HepG2 (cell line): ENCODE measurements at regions not wholly inside any gene's neighbourhood (a gene's known extent, or its start where the extent isn't known, plus 50 kb on each side); places are given as distances from the start of the nearest gene placed in this dataset.

Experiments
- ATAC-seq: fragments of 200-7000 bp; cut with Tn5 transposase; 3 replicates; pipeline ENCODE4 v1.9.1; 2020; ENCODE audit warnings: mild to moderate bottlenecking, moderate library complexity
- BruUV-seq: library from RNA; stranded (reverse); fragments of 400-500 nt; replicated peaks from 2 replicates; lab custom pipeline; 2021; lab: Mats Ljungman, UMichigan
- CTCF ChIA-PET: fragments of 300-600 bp; formaldehyde crosslinking; extraction: SDS; loops from one replicate; lab custom pipeline; 2021; ENCODE audit warnings: low total read pairs, inconsistent platforms, low intra/inter-chr PET ratio; lab: Yijun Ruan, JAX
- POLR2A ChIA-PET: fragments of 350-600 bp; sonication (Branson Sonifier 250); formaldehyde crosslinking; loops from one replicate; lab custom pipeline; 2020; ENCODE audit warnings: antibody characterized with exemption, inconsistent platforms; lab: Yijun Ruan, JAX
- DNase-seq: peaks from one replicate; pipeline ENCODE4 v3.0.0-alpha.2; 2015; ENCODE audit warnings: low spot score
- FAIRE-seq: peaks from 3 replicates; lab custom pipeline; 2011; peaks lifted over from hg19 to GRCh38; lab: Jason Lieb, UNC
- H2AFZ ChIP-seq: one replicate; pipeline ENCODE4 v1.6.1; 2011; ENCODE audit warnings: low read length, inconsistent platforms
- H3K27ac ChIP-seq: fragments of 300-600 bp; 3 replicates; pipeline ENCODE4 v1.8.0; 2011; ENCODE audit warnings: mixed run types, mild to moderate bottlenecking, mixed read lengths, low read length, inconsistent platforms; ENCODE audit not compliant: insufficient read depth; ENCODE audit errors: extremely low read length
- H3K27me3 ChIP-seq, 2 experiments: fragments of 200-600 bp in 1 of 2; 2 replicates in 1 of 2; 3 replicates in 1 of 2; pipeline versions ENCODE4 v1.6.0 to v1.8.0; 2011; ENCODE audit warnings: low read length in 2 of 2, mild to moderate bottlenecking in 2 of 2, moderate library complexity in 2 of 2, inconsistent platforms in 1 of 2; ENCODE audit not compliant: insufficient read depth in 2 of 2, control insufficient read depth in 1 of 2
- H3K36me3 ChIP-seq, 2 experiments: fragments of 200-600 bp in 1 of 2; replicated peaks in 1 of 2; 2 replicates in 1 of 2; 3 replicates in 1 of 2; pipeline versions ENCODE4 v1.5.1 to v1.8.0; 2011; ENCODE audit warnings: low read length in 2 of 2, inconsistent platforms in 1 of 2; ENCODE audit not compliant: insufficient read depth in 2 of 2, control insufficient read depth in 1 of 2
- H3K4me1 ChIP-seq: 2 replicates; pipeline ENCODE4 v1.5.1; 2012; ENCODE audit warnings: low read length, inconsistent platforms; ENCODE audit not compliant: insufficient read depth
- H3K4me2 ChIP-seq: 2 replicates; pipeline ENCODE4 v1.6.0; 2011; ENCODE audit warnings: low read depth, low read length, inconsistent platforms
- H3K4me3 ChIP-seq, 3 experiments: fragments of 200-600 bp in 1 of 3; sonication (generic), shearing (Covaris generic) in 1 of 3; replicated peaks in 1 of 3; 2 replicates each; pipeline ENCODE4 v1.5.1; 2011 to 2016; ENCODE audit warnings: low read length in 3 of 3, inconsistent platforms in 2 of 3, low read depth in 2 of 3, mild to moderate bottlenecking in 2 of 3, control low read depth in 1 of 3, mixed read lengths in 1 of 3; ENCODE audit not compliant: insufficient read depth in 1 of 3
- H3K79me2 ChIP-seq: one replicate; pipeline ENCODE4 v1.6.1; 2011; ENCODE audit warnings: low read length, inconsistent platforms; ENCODE audit not compliant: insufficient read depth
- H3K9ac ChIP-seq: 2 replicates; pipeline ENCODE4 v1.6.0; 2011; ENCODE audit warnings: mild to moderate bottlenecking, low read depth, low read length, inconsistent platforms; ENCODE audit not compliant: insufficient read depth
- H3K9me3 ChIP-seq: 2 replicates; pipeline ENCODE4 v1.5.1; 2012; ENCODE audit warnings: mild to moderate bottlenecking, low read length
- H4K20me1 ChIP-seq: 2 replicates; pipeline ENCODE4 v1.6.0; 2011; ENCODE audit warnings: inconsistent platforms, mild to moderate bottlenecking, low read length, moderate library complexity; ENCODE audit not compliant: insufficient read depth
- DR1 ChIP-seq: sonication (generic); formaldehyde crosslinking; IDR thresholded peaks from 2 replicates; pipeline ENCODE4 v1.8.0; 2021; ENCODE audit warnings: mild to moderate bottlenecking, missing genetic modification reagents, inconsistent platforms
- GABPB1 ChIP-seq: IDR thresholded peaks from 2 replicates; pipeline ENCODE4 v1.6.1; 2016; ENCODE audit warnings: mild to moderate bottlenecking, missing genetic modification reagents, moderate library complexity, missing compliant biosample characterization
- HOXA7 ChIP-seq: sonication (generic); formaldehyde crosslinking; IDR thresholded peaks from 2 replicates; pipeline ENCODE4 v1.8.1; 2022; ENCODE audit warnings: mild to moderate bottlenecking, missing genetic modification reagents, moderate library complexity
- KLF15 ChIP-seq: sonication (generic); formaldehyde crosslinking; IDR thresholded peaks from 2 replicates; pipeline ENCODE4 v1.8.1; 2023; ENCODE audit warnings: borderline replicate concordance, mild to moderate bottlenecking, inconsistent platforms, missing genetic modification reagents, mixed read lengths
- MIER3 ChIP-seq: IDR thresholded peaks from 2 replicates; pipeline ENCODE4 v1.6.1; 2016; ENCODE audit warnings: missing compliant biosample characterization, borderline replicate concordance
- NFE2L1 ChIP-seq: sonication (generic); formaldehyde crosslinking; IDR thresholded peaks from 2 replicates; pipeline ENCODE4 v1.4.0; 2020; ENCODE audit warnings: missing genetic modification reagents, mild to moderate bottlenecking, borderline replicate concordance
- PCBP1 ChIP-seq: fragments of 200-400 bp; formaldehyde crosslinking; IDR thresholded peaks from 2 replicates; pipeline ENCODE4 v1.6.1; 2017; ENCODE audit warnings: mild to moderate bottlenecking, low read depth, low read length, borderline replicate concordance
- SMARCE1 ChIP-seq: fragments of 450-650 bp; IDR thresholded peaks from 2 replicates; pipeline ENCODE4 v1.6.1; 2017; ENCODE audit warnings: borderline replicate concordance
- WGBS: methylation state at CpG from one replicate; pipeline ENCODE4 v1.1.6; 2017; ENCODE audit warnings: low lambda C conversion rate; 5-methylcytosine and 5-hydroxymethylcytosine counted together
- in situ Hi-C: cut with HindIII; loops from 2 replicates; pipeline ENCODE4 v1.10.0; 2017; ENCODE audit warnings: low pct_unique_long_range_greater_than_20kb; ENCODE audit not compliant: extremely low pct_ligation_motif_present
- intact Hi-C: fragments of 100-400 bp; cut with micrococcal nuclease; formaldehyde crosslinking; loops from one replicate; pipeline ENCODE4 v1.10.0; 2022; ENCODE audit not compliant: unreplicated experiment
- TF ChIP-seq, protein P1 (sequence below): sonication (generic); formaldehyde crosslinking; conservative IDR thresholded peaks from 2 replicates; pipeline ENCODE4 v1.4.0; 2020; ENCODE audit warnings: mild to moderate bottlenecking, missing genetic modification reagents, moderate library complexity
- TF ChIP-seq, protein P2 (sequence below): sonication (generic); formaldehyde crosslinking; IDR thresholded peaks from 2 replicates; pipeline ENCODE4 v1.4.0; 2020; ENCODE audit warnings: missing genetic modification reagents
- TF ChIP-seq, protein P3 (sequence below): sonication (generic); formaldehyde crosslinking; IDR thresholded peaks from 2 replicates; pipeline ENCODE4 v1.4.0; 2020; ENCODE audit warnings: missing genetic modification reagents

DNA sequence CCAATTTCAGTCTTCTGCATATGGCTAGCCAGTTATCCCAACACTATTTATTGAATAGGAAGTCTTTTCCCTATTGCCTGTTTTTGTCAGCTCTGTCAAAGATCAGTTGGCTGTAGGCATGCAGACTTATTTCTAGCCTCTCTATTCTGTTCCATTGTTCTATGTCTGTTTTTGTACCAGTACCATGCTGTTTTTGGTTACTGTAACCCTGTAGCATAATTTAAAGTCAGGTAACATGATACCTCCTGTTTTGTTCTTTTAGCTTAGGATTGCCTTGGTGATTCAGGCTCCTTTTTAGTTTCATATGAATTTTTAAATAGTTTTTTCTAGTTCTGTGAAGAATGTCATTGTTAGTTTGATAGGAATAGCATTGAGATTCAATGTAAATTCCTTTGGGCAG is 104.9 kb upstream of the SLCO6A1 start:
- in situ Hi-C loops: no loop called here

DNA sequence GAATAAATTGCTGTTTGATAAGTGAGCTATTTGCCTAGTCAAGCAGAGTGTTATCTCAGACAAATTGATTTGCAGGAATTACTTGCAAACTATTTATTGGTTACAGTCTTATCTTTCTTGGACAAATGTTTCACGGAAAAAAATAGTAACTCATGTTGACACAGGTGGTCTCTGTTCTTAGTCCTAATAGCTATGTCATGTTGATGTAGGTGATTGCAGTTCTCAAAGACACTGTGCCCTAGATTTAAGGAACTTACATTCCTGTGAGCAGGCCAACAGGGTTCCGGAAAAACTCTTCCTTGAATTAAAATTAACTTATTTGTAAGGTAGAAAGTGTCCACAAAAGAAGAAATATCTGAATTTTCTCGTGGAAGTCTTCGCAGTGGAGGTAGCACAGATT is 109.6 kb upstream of the SLCO6A1 start:
- no peak overlapping the region for H3K9ac ChIP-seq
- BruUV-seq: no TSS peak
- H2AFZ ChIP-seq: no peak overlapping the region
- ChIA-PET CTCF (no interaction called here), POLR2A (no interaction called here)
- WGBS: 30% methylated on average over 4 of the region's 4 CpGs
- no peak for DNase-seq
- H3K9me3 ChIP-seq: no peaks in the 10 kb centered on the region
- H3K4me1 ChIP-seq: no peaks in the 10 kb centered on the region
- no peak overlapping the region for H3K27ac ChIP-seq
- no peak for FAIRE-seq
- in situ Hi-C loops (no loop called here), intact Hi-C loops (no loop called here)
- H3K79me2 ChIP-seq: no peaks in the 10 kb centered on the region
- no peak for ATAC-seq
- H3K4me3 ChIP-seq: no peak overlapping the region
- no peaks in the 10 kb centered on the region for H3K27me3 ChIP-seq
- no peaks in the 10 kb centered on the region for H4K20me1 ChIP-seq
- H3K36me3 ChIP-seq: no peaks in the 10 kb centered on the region; a peak in 1 of 5 replicates
- no peak overlapping the region for H3K4me2 ChIP-seq
- no peak for TF ChIP-seq DR1
- TF ChIP-seq, protein P1, sequence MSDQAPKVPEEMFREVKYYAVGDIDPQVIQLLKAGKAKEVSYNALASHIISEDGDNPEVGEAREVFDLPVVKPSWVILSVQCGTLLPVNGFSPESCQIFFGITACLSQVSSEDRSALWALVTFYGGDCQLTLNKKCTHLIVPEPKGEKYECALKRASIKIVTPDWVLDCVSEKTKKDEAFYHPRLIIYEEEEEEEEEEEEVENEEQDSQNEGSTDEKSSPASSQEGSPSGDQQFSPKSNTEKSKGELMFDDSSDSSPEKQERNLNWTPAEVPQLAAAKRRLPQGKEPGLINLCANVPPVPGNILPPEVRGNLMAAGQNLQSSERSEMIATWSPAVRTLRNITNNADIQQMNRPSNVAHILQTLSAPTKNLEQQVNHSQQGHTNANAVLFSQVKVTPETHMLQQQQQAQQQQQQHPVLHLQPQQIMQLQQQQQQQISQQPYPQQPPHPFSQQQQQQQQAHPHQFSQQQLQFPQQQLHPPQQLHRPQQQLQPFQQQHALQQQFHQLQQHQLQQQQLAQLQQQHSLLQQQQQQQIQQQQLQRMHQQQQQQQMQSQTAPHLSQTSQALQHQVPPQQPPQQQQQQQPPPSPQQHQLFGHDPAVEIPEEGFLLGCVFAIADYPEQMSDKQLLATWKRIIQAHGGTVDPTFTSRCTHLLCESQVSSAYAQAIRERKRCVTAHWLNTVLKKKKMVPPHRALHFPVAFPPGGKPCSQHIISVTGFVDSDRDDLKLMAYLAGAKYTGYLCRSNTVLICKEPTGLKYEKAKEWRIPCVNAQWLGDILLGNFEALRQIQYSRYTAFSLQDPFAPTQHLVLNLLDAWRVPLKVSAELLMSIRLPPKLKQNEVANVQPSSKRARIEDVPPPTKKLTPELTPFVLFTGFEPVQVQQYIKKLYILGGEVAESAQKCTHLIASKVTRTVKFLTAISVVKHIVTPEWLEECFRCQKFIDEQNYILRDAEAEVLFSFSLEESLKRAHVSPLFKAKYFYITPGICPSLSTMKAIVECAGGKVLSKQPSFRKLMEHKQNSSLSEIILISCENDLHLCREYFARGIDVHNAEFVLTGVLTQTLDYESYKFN (CRISPR knock-in tag): no peak
- TF ChIP-seq MIER3: no peak
- no peak for TF ChIP-seq GABPB1 (CRISPR knock-in tag)
- TF ChIP-seq SMARCE1: no peak
- TF ChIP-seq, protein P2, sequence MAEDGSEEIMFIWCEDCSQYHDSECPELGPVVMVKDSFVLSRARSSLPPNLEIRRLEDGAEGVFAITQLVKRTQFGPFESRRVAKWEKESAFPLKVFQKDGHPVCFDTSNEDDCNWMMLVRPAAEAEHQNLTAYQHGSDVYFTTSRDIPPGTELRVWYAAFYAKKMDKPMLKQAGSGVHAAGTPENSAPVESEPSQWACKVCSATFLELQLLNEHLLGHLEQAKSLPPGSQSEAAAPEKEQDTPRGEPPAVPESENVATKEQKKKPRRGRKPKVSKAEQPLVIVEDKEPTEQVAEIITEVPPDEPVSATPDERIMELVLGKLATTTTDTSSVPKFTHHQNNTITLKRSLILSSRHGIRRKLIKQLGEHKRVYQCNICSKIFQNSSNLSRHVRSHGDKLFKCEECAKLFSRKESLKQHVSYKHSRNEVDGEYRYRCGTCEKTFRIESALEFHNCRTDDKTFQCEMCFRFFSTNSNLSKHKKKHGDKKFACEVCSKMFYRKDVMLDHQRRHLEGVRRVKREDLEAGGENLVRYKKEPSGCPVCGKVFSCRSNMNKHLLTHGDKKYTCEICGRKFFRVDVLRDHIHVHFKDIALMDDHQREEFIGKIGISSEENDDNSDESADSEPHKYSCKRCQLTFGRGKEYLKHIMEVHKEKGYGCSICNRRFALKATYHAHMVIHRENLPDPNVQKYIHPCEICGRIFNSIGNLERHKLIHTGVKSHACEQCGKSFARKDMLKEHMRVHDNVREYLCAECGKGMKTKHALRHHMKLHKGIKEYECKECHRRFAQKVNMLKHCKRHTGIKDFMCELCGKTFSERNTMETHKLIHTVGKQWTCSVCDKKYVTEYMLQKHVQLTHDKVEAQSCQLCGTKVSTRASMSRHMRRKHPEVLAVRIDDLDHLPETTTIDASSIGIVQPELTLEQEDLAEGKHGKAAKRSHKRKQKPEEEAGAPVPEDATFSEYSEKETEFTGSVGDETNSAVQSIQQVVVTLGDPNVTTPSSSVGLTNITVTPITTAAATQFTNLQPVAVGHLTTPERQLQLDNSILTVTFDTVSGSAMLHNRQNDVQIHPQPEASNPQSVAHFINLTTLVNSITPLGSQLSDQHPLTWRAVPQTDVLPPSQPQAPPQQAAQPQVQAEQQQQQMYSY: no peak
- no peak for TF ChIP-seq KLF15 (CRISPR knock-in tag)
- no peak for TF ChIP-seq NFE2L1 (CRISPR knock-in tag)

More for the DNA sequence above, 104.9 kb upstream of the SLCO6A1 start:
- BruUV-seq: no TSS peak
- no peaks in the 10 kb centered on the region for H3K9me3 ChIP-seq
- TF ChIP-seq, protein P3, sequence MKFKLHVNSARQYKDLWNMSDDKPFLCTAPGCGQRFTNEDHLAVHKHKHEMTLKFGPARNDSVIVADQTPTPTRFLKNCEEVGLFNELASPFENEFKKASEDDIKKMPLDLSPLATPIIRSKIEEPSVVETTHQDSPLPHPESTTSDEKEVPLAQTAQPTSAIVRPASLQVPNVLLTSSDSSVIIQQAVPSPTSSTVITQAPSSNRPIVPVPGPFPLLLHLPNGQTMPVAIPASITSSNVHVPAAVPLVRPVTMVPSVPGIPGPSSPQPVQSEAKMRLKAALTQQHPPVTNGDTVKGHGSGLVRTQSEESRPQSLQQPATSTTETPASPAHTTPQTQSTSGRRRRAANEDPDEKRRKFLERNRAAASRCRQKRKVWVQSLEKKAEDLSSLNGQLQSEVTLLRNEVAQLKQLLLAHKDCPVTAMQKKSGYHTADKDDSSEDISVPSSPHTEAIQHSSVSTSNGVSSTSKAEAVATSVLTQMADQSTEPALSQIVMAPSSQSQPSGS (CRISPR knock-in tag): no peak
- no peak for TF ChIP-seq PCBP1
- no peak for TF ChIP-seq HOXA7 (CRISPR knock-in tag)
- TF ChIP-seq, all 625 proteins: peak for 0
- Histone ChIP-seq H3K36me3 (no peaks in the 10 kb centered on the region), H3K27ac (no peak overlapping the region), H3K79me2 (no peaks in the 10 kb centered on the region), H3K4me3 (no peak overlapping the region), H3K4me1 (no peaks in the 10 kb centered on the region), H4K20me1 (no peaks in the 10 kb centered on the region), H3K4me2 (no peak overlapping the region), H2AFZ (no peak overlapping the region), H3K27me3 (no peaks in the 10 kb centered on the region), H3K9ac (no peak overlapping the region)
- intact Hi-C loops: no loop called here
- CTCF ChIA-PET: no interaction called here
- DNase-seq: no peak
- POLR2A ChIA-PET: no interaction called here
- ATAC-seq: no peak
- no peak for FAIRE-seq
